AG10803 (cell line): ENCODE measurements at regions not wholly inside any gene's neighbourhood (a gene's known extent, or its start where the extent isn't known, plus 50 kb on each side); places are given as distances from the start of the nearest gene placed in this dataset.

Experiments
- DNase-seq: peaks from one replicate; pipeline ENCODE4 v3.0.0; 2010; ENCODE audit warnings: low read depth
- H3K4me3 ChIP-seq: 2 replicates; pipeline ENCODE4 v1.5.1; 2011; ENCODE audit warnings: mild to moderate bottlenecking, low read length, control low read depth
- CTCF ChIP-seq: conservative IDR thresholded peaks from 2 replicates; pipeline ENCODE4 v1.5.1; 2011; ENCODE audit warnings: mild to moderate bottlenecking, low read length, control low read depth, inconsistent platforms

GRCh38 chr5:71832812-71833715, 114.0 kb downstream of the CARTPT start:
- DNase-seq, result no peak
- no peak for TF ChIP-seq CTCF

GRCh38 chr5:71834601-71835000, 115.5 kb downstream of the CARTPT start:
- no peak for DNase-seq
- no peak for TF ChIP-seq CTCF
- no peak overlapping the region for H3K4me3 ChIP-seq

More at GRCh38 chr5:71832812-71833715, 114.0 kb downstream of the CARTPT start:
- no peak overlapping the region for H3K4me3 ChIP-seq

GRCh38 chr5:71836084-71836483, 117.0 kb downstream of the CARTPT start:
- no peak for DNase-seq
- TF ChIP-seq CTCF, result peak; percentile 42
- no peak overlapping the region for H3K4me3 ChIP-seq

GRCh38 chr5:71836559-71837112, 117.6 kb downstream of the CARTPT start:
- H3K4me3 ChIP-seq, result no peak overlapping the region
- no peak for TF ChIP-seq CTCF
- DNase-seq, result no peak

- DNase-seq, result no peak
- H3K4me3 ChIP-seq, result no peak overlapping the region
- no peak for TF ChIP-seq CTCF
These were observed 119.2 kb downstream of the CARTPT start for GRCh38 chr5:71838286-71838685.

- TF ChIP-seq CTCF, result no peak
- DNase-seq, result no peak
- H3K4me3 ChIP-seq, result no peak overlapping the region
These were observed 120.2 kb downstream of the CARTPT start for GRCh38 chr5:71839096-71839884.
